ENCODE measurements at regions not wholly inside any gene's neighbourhood (a gene's known extent, or its start where the extent isn't known, plus 50 kb on each side); places are given as distances from the start of the nearest gene placed in this dataset.

DNA sequence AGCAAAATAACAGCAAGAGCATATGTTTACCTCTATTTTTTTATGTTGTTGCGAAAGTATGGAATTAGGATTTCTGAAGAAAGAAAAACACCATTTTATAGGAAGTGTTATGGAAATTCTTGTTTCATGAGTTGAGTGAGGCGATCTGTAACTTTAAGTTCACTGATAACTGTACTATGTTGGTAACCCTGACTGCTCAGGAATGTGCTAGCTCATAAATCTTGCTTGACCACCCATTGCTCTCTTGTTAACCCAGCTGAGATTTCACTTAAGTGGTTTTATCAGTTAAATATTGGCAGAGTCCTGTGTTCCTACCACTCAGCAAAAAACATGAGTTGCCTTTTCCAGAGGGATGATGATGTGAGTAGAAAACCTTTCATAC lies 91.1 kb upstream of the STARD4 start:
- Histone ChIP-seq H3K36me3 (replicated peaks in 1 of 2; ENCODE audit: control insufficient read depth in 1 of 2, insufficient read depth in 2 of 2, low read length in 1 of 2) (no peaks in the 10 kb centered on the region), H4K20me1 (ENCODE audit: insufficient read depth) (no peaks in the 10 kb centered on the region), H3F3A (replicated peaks; ENCODE audit: insufficient read depth) (no peaks in the 10 kb centered on the region), H3K4me2 (no peak overlapping the region), H2AFZ (ENCODE audit: low read depth) (no peak overlapping the region), H3K9me3 (no peaks in the 10 kb centered on the region), H3K4me3 (ENCODE audit: low read depth in 2 of 2, low read length in 1 of 2) (no peak overlapping the region), H3K4me1 (ENCODE audit: control insufficient read depth in 1 of 2, insufficient read depth in 2 of 2, low read depth in 1 of 2, low read length in 1 of 2) (no peaks in the 10 kb centered on the region), H3K27ac (ENCODE audit: low read depth in 2 of 2, low read length in 1 of 2) (no peak overlapping the region), H3K27me3 (ENCODE audit: insufficient read depth) (no peaks in the 10 kb centered on the region), H3K79me2 (ENCODE audit: insufficient read depth) (no peaks in the 10 kb centered on the region), H3K9ac (no peak overlapping the region), H3K9me2 (no peaks in the 10 kb centered on the region)
- DNase-seq: no peak
- ChIA-PET POLR2A (no interaction called here), CTCF (no interaction called here)
- 83% methylated on average over 2 of the region's 2 CpGs for WGBS (ENCODE audit: low lambda C conversion rate)
- TF ChIP-seq JUND (IDR thresholded peaks at IDR 0.05): no peak
- TF ChIP-seq SMC3 (IDR thresholded peaks at IDR 0.05; ENCODE audit: low read depth, low read length): no peak
- TF ChIP-seq POLR2AphosphoS5 (IDR thresholded peaks at IDR 0.05; ENCODE audit: low read depth, low read length): no peak
- TF ChIP-seq REST (IDR thresholded peaks at IDR 0.05; ENCODE audit: low read depth, low read length): no peak
- no peak for TF ChIP-seq RXRA (IDR thresholded peaks at IDR 0.05; ENCODE audit: borderline replicate concordance, low read depth)
- no peak for TF ChIP-seq FOXM1 (IDR thresholded peaks at IDR 0.05; ENCODE audit: low read depth)
- TF ChIP-seq RFX5 (IDR thresholded peaks at IDR 0.05; ENCODE audit: low read length): no peak
- TF ChIP-seq NFIC (IDR thresholded peaks at IDR 0.05; ENCODE audit: borderline replicate concordance): no peak
- no peak for TF ChIP-seq RCOR1 (IDR thresholded peaks at IDR 0.05; ENCODE audit: low read length)
- no peak for TF ChIP-seq SIN3A (IDR thresholded peaks at IDR 0.05; ENCODE audit: borderline replicate concordance, low read depth, low read length)
- TF ChIP-seq NRF1 (IDR thresholded peaks at IDR 0.05; ENCODE audit: low read depth, low read length): no peak
- TF ChIP-seq EP300 (IDR thresholded peaks at IDR 0.05; ENCODE audit: borderline replicate concordance in 1 of 2, low read depth in 1 of 2, low read length in 1 of 2): no peak
- no peak for TF ChIP-seq YY1 (IDR thresholded peaks at IDR 0.05; ENCODE audit: low read depth)
- no peak for TF ChIP-seq USF2 (IDR thresholded peaks at IDR 0.05; ENCODE audit: borderline replicate concordance, low read depth, low read length)
- no peak for TF ChIP-seq MXI1 (IDR thresholded peaks at IDR 0.05; ENCODE audit: low read depth, low read length)
- TF ChIP-seq IRF3 (IDR thresholded peaks at IDR 0.05; ENCODE audit: low read depth, low read length): no peak
